ENCODE measurements at regions not wholly inside any gene's neighbourhood (a gene's known extent, or its start where the extent isn't known, plus 50 kb on each side); places are given as distances from the start of the nearest gene placed in this dataset.

GRCh38 chr12:40157336-40157735, 51.5 kb upstream of the SLC2A13 start:
- WGBS, result 89% methylated on average over 3 of the region's 3 CpGs
- Histone ChIP-seq H3K27ac (peak overlapping the region; percentile 67), H3K9me3 (no peaks in the 10 kb centered on the region), H3K4me1 (peaks cover 23% of the 10 kb centered on the region), H3K36me3 (no peaks in the 10 kb centered on the region), H3K27me3 (no peaks in the 10 kb centered on the region), H3K4me3 (no peak overlapping the region)
- TF ChIP-seq POLR2A (IDR thresholded peaks at IDR 0.05) (no peak), EP300 (IDR thresholded peaks at IDR 0.05) (no peak), POLR2AphosphoS5 (IDR thresholded peaks at IDR 0.05) (no peak)
- TF ChIP-seq, protein P1, sequence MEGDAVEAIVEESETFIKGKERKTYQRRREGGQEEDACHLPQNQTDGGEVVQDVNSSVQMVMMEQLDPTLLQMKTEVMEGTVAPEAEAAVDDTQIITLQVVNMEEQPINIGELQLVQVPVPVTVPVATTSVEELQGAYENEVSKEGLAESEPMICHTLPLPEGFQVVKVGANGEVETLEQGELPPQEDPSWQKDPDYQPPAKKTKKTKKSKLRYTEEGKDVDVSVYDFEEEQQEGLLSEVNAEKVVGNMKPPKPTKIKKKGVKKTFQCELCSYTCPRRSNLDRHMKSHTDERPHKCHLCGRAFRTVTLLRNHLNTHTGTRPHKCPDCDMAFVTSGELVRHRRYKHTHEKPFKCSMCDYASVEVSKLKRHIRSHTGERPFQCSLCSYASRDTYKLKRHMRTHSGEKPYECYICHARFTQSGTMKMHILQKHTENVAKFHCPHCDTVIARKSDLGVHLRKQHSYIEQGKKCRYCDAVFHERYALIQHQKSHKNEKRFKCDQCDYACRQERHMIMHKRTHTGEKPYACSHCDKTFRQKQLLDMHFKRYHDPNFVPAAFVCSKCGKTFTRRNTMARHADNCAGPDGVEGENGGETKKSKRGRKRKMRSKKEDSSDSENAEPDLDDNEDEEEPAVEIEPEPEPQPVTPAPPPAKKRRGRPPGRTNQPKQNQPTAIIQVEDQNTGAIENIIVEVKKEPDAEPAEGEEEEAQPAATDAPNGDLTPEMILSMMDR (IDR thresholded peaks at IDR 0.05), result no peak
- DNase-seq (ENCODE audit: low spot score in 2 of 2), result no peak

- Histone ChIP-seq H3K27ac (no peak overlapping the region), H3K9me3 (no peaks in the 10 kb centered on the region), H3K4me1 (peaks cover 23% of the 10 kb centered on the region), H3K4me3 (no peak overlapping the region), H3K27me3 (no peaks in the 10 kb centered on the region), H3K36me3 (no peaks in the 10 kb centered on the region)
- TF ChIP-seq POLR2AphosphoS5 (IDR thresholded peaks at IDR 0.05) (no peak), POLR2A (IDR thresholded peaks at IDR 0.05) (no peak), EP300 (IDR thresholded peaks at IDR 0.05) (no peak)
- TF ChIP-seq, protein P1 (IDR thresholded peaks at IDR 0.05), result no peak
- 80% methylated on average over 5 of the region's 5 CpGs for WGBS
- no peak for DNase-seq (ENCODE audit: low spot score in 2 of 2)
Observed at GRCh38 chr12:40156021-40156764, 50.3 kb upstream of the SLC2A13 start.

Measured in suprapubic skin (tissue), 4 donors.